PC-9 (cell line): ENCODE measurements at regions not wholly inside any gene's neighbourhood (a gene's known extent, or its start where the extent isn't known, plus 50 kb on each side); places are given as distances from the start of the nearest gene placed in this dataset.

Experiments
- BruUV-seq: library from RNA; stranded (reverse); fragments of 400-500 nt; replicated peaks from 2 replicates; lab custom pipeline; 2021; lab: Mats Ljungman, UMichigan
- CTCF ChIA-PET: fragments of 300-600 bp; sonication (Branson Sonifier 250); formaldehyde crosslinking; loops from one replicate; lab custom pipeline; 2022; ENCODE audit warnings: antibody characterized with exemption; lab: Charles Lee
- POLR2A ChIA-PET: fragments of 300-600 bp; sonication (Branson Sonifier 250); formaldehyde crosslinking; loops from one replicate; lab custom pipeline; 2022; ENCODE audit warnings: antibody characterized with exemption; ENCODE audit not compliant: unreplicated experiment; lab: Charles Lee
- DNase-seq, 2 experiments: peaks; one replicate each; pipeline versions ENCODE4 v3.0.0 to v3.0.0-alpha.2; 2015 to 2022; ENCODE audit warnings: mixed read lengths in 1 of 2
- H2AFZ ChIP-seq: fragments of 200-600 bp; sonication (generic); 2 replicates; pipeline ENCODE4 v1.8.1; 2017; ENCODE audit warnings: antibody characterized with exemption
- H3F3A ChIP-seq: fragments of 200-600 bp; sonication (generic); 2 replicates; pipeline ENCODE4 v1.8.1; 2017; ENCODE audit warnings: antibody characterized with exemption, mild to moderate bottlenecking, low read depth; ENCODE audit not compliant: insufficient read depth
- H3K27ac ChIP-seq: fragments of 200-600 bp; sonication (generic); 2 replicates; pipeline ENCODE4 v1.6.1; 2016; ENCODE audit warnings: mixed run types
- H3K27me3 ChIP-seq: fragments of 200-600 bp; sonication (generic); 2 replicates; pipeline ENCODE4 v1.6.1; 2016; ENCODE audit warnings: low read depth, mixed run types; ENCODE audit not compliant: insufficient read depth
- H3K36me3 ChIP-seq: fragments of 200-600 bp; sonication (generic); 2 replicates; pipeline ENCODE4 v1.6.1; 2016; ENCODE audit warnings: low read depth, mixed run types
- H3K4me1 ChIP-seq: fragments of 200-600 bp; sonication (generic); replicated peaks from 2 replicates; pipeline ENCODE4 v1.6.1; 2016; ENCODE audit warnings: mixed run types; ENCODE audit not compliant: insufficient read depth
- H3K4me2 ChIP-seq: fragments of 200-600 bp; sonication (generic); 2 replicates; pipeline ENCODE4 v1.6.1; 2017; ENCODE audit warnings: mixed run types
- H3K4me3 ChIP-seq: fragments of 200-600 bp; sonication (generic); 2 replicates; pipeline ENCODE4 v1.6.1; 2016; ENCODE audit warnings: mixed run types
- H3K79me2 ChIP-seq: fragments of 200-600 bp; sonication (generic); 2 replicates; pipeline ENCODE4 v1.6.1; 2017; ENCODE audit warnings: low read depth, mixed run types
- H3K9me2 ChIP-seq: fragments of 200-600 bp; sonication (generic); 2 replicates; pipeline ENCODE4 v1.8.1; 2017; ENCODE audit warnings: mild to moderate bottlenecking; ENCODE audit not compliant: insufficient read depth
- H3K9me3 ChIP-seq: fragments of 200-600 bp; sonication (generic); 2 replicates; pipeline ENCODE4 v1.8.1; 2016; ENCODE audit warnings: low read depth; ENCODE audit not compliant: insufficient read depth
- H4K20me1 ChIP-seq: fragments of 200-600 bp; sonication (generic); 2 replicates; pipeline ENCODE4 v1.8.1; 2017; ENCODE audit not compliant: insufficient read depth
- EZH2 ChIP-seq: fragments of 200-600 bp; sonication (generic); IDR thresholded peaks from 2 replicates; pipeline ENCODE4 v1.8.0; 2017; ENCODE audit warnings: antibody characterized with exemption, low read depth
- intact Hi-C: fragments of 100-400 bp; cut with micrococcal nuclease; formaldehyde crosslinking; loops from one replicate; pipeline ENCODE4 v1.10.0; 2022; ENCODE audit not compliant: unreplicated experiment
- TF ChIP-seq, protein P1 (sequence below): fragments of 200-600 bp; sonication (generic); conservative IDR thresholded peaks from 2 replicates; pipeline ENCODE4 v1.6.1; 2017; ENCODE audit warnings: mixed run types, antibody characterized with exemption, mild to moderate bottlenecking, moderate library complexity

DNA sequence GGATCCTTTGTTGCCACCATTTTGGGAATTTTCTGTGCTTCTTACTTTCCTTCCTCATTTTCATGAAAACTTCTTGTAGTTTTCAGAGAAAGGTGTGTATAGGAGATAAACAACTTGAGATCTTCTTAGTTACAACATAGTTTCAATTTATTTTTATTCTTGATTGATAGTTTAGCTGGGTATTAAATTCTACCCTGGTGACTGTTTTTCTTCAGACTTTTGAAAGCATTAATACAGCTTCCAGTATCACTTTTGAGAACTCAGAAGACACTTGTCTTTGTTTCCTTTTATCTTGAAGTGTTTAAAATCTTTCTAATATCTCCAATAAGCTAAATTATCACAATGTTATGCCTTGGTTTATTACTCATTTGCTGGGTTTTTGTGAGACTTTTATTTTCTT is 167.5 kb upstream of the DPP10 start:
- CTCF ChIA-PET: no interaction called here
- intact Hi-C loops: no loop called here
- no peak for DNase-seq

DNA sequence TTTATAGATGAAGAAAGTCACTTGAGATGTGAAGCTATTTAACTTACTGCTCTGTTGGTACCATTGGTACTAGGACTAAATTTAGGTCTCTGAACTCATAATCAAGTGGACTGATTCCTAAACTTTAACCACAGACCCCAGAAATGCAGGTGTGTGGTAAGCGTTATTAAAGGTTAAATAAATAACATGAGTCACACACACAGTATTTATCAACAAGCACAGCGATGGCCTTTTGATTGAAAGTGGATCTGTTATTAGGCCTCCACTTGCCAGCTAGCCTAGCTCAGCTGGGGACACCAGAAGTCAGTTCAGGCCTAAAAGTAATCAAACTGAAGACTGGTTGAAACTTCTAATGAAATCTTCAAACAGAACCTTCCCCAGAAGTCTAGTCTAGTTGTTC is 161.3 kb upstream of the DPP10 start:
- no peak overlapping the region for H3K4me2 ChIP-seq
- DNase-seq: no peak
- no TSS peak for BruUV-seq
- no peak overlapping the region for H3K4me3 ChIP-seq
- H3F3A ChIP-seq: no peaks in the 10 kb centered on the region
- H3K9me2 ChIP-seq: no peaks in the 10 kb centered on the region
- no peaks in the 10 kb centered on the region for H4K20me1 ChIP-seq
- ChIA-PET CTCF (no interaction called here), POLR2A (no interaction called here)
- H3K79me2 ChIP-seq: no peaks in the 10 kb centered on the region
- H3K27ac ChIP-seq: no peak overlapping the region
- no peak overlapping the region for H2AFZ ChIP-seq
- intact Hi-C loops: no loop called here
- peaks cover 27% of the 10 kb centered on the region; the same call in 1 of the 2 replicates for H3K27me3 ChIP-seq
- H3K9me3 ChIP-seq: no peaks in the 10 kb centered on the region
- H3K36me3 ChIP-seq: no peaks in the 10 kb centered on the region
- TF ChIP-seq, protein P1, sequence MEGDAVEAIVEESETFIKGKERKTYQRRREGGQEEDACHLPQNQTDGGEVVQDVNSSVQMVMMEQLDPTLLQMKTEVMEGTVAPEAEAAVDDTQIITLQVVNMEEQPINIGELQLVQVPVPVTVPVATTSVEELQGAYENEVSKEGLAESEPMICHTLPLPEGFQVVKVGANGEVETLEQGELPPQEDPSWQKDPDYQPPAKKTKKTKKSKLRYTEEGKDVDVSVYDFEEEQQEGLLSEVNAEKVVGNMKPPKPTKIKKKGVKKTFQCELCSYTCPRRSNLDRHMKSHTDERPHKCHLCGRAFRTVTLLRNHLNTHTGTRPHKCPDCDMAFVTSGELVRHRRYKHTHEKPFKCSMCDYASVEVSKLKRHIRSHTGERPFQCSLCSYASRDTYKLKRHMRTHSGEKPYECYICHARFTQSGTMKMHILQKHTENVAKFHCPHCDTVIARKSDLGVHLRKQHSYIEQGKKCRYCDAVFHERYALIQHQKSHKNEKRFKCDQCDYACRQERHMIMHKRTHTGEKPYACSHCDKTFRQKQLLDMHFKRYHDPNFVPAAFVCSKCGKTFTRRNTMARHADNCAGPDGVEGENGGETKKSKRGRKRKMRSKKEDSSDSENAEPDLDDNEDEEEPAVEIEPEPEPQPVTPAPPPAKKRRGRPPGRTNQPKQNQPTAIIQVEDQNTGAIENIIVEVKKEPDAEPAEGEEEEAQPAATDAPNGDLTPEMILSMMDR: no peak
- no peak for TF ChIP-seq EZH2
- H3K4me1 ChIP-seq: no peaks in the 10 kb centered on the region

More for the DNA sequence above, 167.5 kb upstream of the DPP10 start:
- TF ChIP-seq, protein P1: no peak
- Histone ChIP-seq H3K36me3 (no peaks in the 10 kb centered on the region), H3K4me3 (no peak overlapping the region), H3K9me2 (no peaks in the 10 kb centered on the region), H3K9me3 (no peaks in the 10 kb centered on the region), H2AFZ (no peak overlapping the region), H3K79me2 (no peaks in the 10 kb centered on the region), H3K4me2 (no peak overlapping the region), H3K27me3 (peaks cover 13% of the 10 kb centered on the region; the same call in 1 of the 2 replicates), H4K20me1 (no peaks in the 10 kb centered on the region), H3K27ac (no peak overlapping the region), H3F3A (no peaks in the 10 kb centered on the region), H3K4me1 (no peaks in the 10 kb centered on the region)
- BruUV-seq: no TSS peak
- POLR2A ChIA-PET: no interaction called here

DNA sequence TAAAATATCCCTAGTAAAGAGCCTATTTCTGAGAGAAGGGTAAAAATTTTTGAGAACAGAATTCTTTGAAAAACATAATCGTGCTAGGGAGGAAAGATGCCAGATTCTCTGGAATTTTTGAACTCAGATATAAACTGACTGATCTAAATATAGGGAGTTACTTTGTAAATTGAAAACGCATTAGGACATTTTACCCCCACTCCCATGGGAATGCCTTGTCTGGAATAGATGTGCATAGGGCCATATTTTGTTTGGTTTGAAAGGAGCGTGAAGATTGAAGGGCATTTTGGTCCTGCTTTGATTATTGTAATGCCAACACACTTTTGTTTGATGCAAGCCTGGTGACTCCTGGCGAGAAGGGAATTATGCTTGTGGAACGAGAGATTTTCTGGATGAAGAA is 158.7 kb upstream of the DPP10 start:
- CTCF ChIA-PET: no interaction called here
- no peak for DNase-seq
- no peaks in the 10 kb centered on the region for H4K20me1 ChIP-seq
- no peaks in the 10 kb centered on the region for H3K9me3 ChIP-seq
- intact Hi-C loops: no loop called here
- H3K9me2 ChIP-seq: no peaks in the 10 kb centered on the region
- BruUV-seq: no TSS peak
- no peak overlapping the region for H3K4me2 ChIP-seq
- H3K4me1 ChIP-seq: no peaks in the 10 kb centered on the region
- peaks cover 14% of the 10 kb centered on the region; the same call in 1 of the 2 replicates for H3K27me3 ChIP-seq
- POLR2A ChIA-PET: no interaction called here
- no peaks in the 10 kb centered on the region for H3K36me3 ChIP-seq
- no peak overlapping the region for H2AFZ ChIP-seq
- H3K4me3 ChIP-seq: no peak overlapping the region
- H3F3A ChIP-seq: no peaks in the 10 kb centered on the region
- TF ChIP-seq EZH2: no peak
- TF ChIP-seq, protein P1: no peak
- H3K79me2 ChIP-seq: no peaks in the 10 kb centered on the region
- H3K27ac ChIP-seq: no peak overlapping the region
